Colonic mucosa (tissue), 4 donors: ENCODE measurements at regions not wholly inside any gene's neighbourhood (a gene's known extent, or its start where the extent isn't known, plus 50 kb on each side); places are given as distances from the start of the nearest gene placed in this dataset.
"Not testable (repeated sequence)": the region's sequence is repeated elsewhere in the genome, so short reads cannot be mapped to it uniquely, and the experiment has no call there.

Source experiments
- DNase-seq: peaks from one replicate; pipeline ENCODE4 v3.0.0-alpha.2; 2020
- H3K27ac ChIP-seq: fragments of 200-600 bp; one replicate; pipeline ENCODE4 v1.8.0; 2021
- H3K27me3 ChIP-seq: fragments of 200-600 bp; one replicate; pipeline ENCODE4 v1.8.0; 2021
- H3K36me3 ChIP-seq: fragments of 200-600 bp; one replicate; pipeline ENCODE4 v1.8.0; 2021
- H3K4me1 ChIP-seq: fragments of 200-600 bp; one replicate; pipeline ENCODE4 v1.8.0; 2021; ENCODE audit warnings: mild to moderate bottlenecking
- H3K4me3 ChIP-seq: fragments of 200-600 bp; one replicate; pipeline ENCODE4 v1.8.0; 2021
- H3K9ac ChIP-seq, 2 donors: one replicate each; pipeline ENCODE4 v1.7.0; 2013; ENCODE audit warnings: control low read depth in 2 of 2, low read depth in 2 of 2, low read length in 2 of 2
- H3K9me3 ChIP-seq: fragments of 200-600 bp; one replicate; pipeline ENCODE4 v1.8.0; 2021
- intact Hi-C: fragments of 100-400 bp; cut with DNase I; formaldehyde crosslinking; loops from one replicate; pipeline ENCODE4 v1.14.1; 2022
- TF ChIP-seq, protein P1 (sequence below): fragments of 200-600 bp; IDR thresholded peaks from one replicate; pipeline ENCODE4 v1.8.0; 2022; ENCODE audit warnings: antibody characterized with exemption, mild to moderate bottlenecking
- donor health status: healthy.
- donor health status: DM: no; HTN: no; CAD: no.
- donor health status: DM: no; HTN: no; CAD: no.

DNA sequence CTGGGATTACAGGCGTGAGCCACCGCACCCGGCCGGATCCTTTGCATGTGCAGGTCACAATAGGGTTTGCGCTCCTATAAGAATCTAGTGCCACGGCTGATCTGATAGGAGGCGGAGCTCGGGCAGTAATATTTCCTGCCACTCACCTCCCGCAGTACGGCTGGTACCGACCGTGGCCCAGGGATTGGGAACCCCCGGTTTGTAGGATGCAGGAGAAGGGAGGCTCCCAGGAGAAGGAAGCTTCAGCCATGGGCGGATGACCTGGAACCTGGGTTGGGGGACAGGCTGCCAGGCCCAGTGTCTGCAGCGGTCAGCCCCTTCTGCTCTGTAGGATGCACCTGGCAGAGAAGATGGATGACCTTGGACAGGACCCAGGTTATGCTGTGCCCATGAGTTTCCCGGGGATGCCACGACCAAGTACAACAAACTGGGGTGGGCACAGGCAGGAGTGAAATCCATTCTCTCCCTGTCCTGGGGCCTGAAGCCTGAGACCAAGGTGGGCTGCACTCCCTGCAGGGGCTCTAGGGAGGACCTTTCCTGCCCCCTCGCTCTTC lies 818.9 kb downstream of the BRD1 start:
- peak; percentile 12 for DNase-seq
- no peak overlapping the region for H3K27ac ChIP-seq

DNA sequence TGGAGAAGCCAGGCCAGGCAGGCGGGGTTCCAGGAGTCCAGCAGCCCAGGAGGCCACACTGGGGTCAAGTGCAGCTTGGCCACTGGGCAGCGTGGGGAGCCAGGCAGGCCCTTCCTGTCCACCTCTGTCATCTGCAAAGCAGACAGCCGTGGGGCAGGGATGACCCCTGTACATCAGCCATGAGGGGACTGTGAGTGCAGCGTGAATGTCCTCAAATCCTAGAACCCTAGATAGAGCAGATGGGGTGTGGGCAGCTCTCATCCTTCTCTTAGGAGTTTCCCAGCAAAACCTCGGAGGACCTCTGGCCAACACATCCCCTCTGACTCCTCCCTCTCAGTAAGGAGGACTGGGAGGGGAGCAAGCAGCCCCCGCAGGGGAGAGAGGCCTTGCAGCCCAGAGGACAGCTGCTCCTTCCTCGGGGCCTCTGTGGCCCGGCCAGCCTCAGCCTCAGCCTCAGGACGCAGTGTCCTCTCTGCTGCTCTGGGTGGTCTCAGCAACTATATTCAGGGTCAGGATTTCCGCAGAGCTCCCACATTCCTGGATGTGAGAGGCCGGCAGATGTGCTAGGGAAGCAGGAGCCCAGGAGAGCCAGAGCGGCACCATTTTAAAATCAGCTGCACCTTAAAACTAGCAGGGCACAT lies 820.5 kb downstream of the BRD1 start:
- no peaks in the 10 kb centered on the region for H3K4me1 ChIP-seq
- no peak overlapping the region for H3K9ac ChIP-seq
- no peaks in the 10 kb centered on the region for H3K27me3 ChIP-seq
- intact Hi-C loops = no loop called here
- no peaks in the 10 kb centered on the region for H3K36me3 ChIP-seq
- peak; percentile 12 for DNase-seq
- TF ChIP-seq, protein P1, sequence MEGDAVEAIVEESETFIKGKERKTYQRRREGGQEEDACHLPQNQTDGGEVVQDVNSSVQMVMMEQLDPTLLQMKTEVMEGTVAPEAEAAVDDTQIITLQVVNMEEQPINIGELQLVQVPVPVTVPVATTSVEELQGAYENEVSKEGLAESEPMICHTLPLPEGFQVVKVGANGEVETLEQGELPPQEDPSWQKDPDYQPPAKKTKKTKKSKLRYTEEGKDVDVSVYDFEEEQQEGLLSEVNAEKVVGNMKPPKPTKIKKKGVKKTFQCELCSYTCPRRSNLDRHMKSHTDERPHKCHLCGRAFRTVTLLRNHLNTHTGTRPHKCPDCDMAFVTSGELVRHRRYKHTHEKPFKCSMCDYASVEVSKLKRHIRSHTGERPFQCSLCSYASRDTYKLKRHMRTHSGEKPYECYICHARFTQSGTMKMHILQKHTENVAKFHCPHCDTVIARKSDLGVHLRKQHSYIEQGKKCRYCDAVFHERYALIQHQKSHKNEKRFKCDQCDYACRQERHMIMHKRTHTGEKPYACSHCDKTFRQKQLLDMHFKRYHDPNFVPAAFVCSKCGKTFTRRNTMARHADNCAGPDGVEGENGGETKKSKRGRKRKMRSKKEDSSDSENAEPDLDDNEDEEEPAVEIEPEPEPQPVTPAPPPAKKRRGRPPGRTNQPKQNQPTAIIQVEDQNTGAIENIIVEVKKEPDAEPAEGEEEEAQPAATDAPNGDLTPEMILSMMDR = no peak
- no peak overlapping the region for H3K4me3 ChIP-seq
- H3K27ac ChIP-seq = no peak overlapping the region
- H3K9me3 ChIP-seq = no peaks in the 10 kb centered on the region

More for the DNA sequence above, 818.9 kb downstream of the BRD1 start:
- Histone ChIP-seq H3K27me3 (no peaks in the 10 kb centered on the region), H3K9me3 (no peaks in the 10 kb centered on the region), H3K9ac (no peak overlapping the region), H3K4me1 (no peaks in the 10 kb centered on the region), H3K4me3 (no peak overlapping the region), H3K36me3 (no peaks in the 10 kb centered on the region)
- TF ChIP-seq, protein P1 = no peak
- intact Hi-C loops = no loop called here

DNA sequence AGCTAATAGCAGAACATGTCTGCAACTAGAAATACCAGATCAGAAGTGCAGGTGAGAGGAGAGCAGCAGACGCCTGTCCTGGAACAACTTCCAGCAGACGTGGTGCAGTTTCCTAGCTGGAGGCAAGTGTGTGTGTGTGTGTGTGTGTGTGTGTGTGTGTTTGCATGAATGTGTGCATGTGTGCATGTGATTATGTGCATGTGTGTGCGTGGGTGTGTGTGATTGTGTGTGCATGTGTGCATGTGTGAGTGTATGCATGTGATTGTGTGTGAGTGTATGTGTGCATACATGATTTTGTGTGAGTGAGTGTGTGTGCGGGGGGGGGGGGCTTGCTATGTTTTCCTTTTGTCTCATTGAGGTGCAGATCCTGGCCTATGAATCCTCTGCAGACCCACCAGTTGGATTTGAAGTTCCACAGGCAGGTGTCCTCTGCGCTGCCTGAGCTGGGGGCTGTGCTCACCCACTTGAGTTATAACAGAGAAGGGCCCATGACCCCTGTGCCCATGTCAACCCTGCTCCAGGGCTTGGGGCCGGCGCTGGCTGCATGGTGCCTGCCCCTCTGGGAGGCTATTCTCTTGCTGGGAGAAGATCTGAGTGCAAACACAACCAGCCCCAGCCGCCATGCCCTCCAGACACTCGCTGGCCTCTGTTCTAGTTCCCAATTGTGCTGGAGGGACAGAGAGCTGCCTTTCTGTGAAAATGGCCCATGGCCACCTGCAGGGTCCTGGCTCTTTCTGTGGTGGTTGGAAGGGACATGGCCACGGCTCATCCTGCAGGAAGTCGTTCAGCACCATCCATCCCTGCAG lies 821.3 kb downstream of the BRD1 start:
- no peaks in the 10 kb centered on the region for H3K36me3 ChIP-seq
- H3K4me1 ChIP-seq = no peaks in the 10 kb centered on the region
- no peak for DNase-seq
- no peak overlapping the region for H3K4me3 ChIP-seq
- TF ChIP-seq, protein P1 = no peak
- H3K9ac ChIP-seq = no peak overlapping the region
- no peaks in the 10 kb centered on the region for H3K9me3 ChIP-seq
- intact Hi-C loops = no loop called here
- no peak overlapping the region for H3K27ac ChIP-seq
- no peaks in the 10 kb centered on the region for H3K27me3 ChIP-seq

DNA sequence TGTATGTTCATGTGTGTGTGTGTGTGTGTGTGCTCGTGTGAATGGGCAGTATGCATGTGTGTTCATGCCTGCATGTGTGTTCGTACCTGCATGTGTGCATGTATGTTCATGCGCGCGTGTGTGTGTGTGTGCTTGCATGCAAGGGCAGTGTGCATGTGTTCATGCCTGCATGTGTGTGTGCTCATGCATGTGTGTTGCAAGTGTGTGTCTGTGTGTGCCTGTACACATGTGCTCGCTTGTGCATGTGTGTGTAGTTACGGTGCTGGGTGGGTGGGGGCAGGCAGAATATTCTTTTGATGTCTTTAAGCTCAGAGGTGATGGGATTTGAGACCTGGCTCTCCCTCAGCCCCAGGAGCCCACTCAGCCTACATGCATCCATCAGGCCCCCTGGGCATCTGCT lies 822.1 kb downstream of the BRD1 start:
- Histone ChIP-seq H3K4me1 (no peaks in the 10 kb centered on the region), H3K9ac (no peak overlapping the region), H3K36me3 (no peaks in the 10 kb centered on the region), H3K27ac (no peak overlapping the region), H3K9me3 (no peaks in the 10 kb centered on the region), H3K4me3 (no peak overlapping the region), H3K27me3 (no peaks in the 10 kb centered on the region)
- TF ChIP-seq, protein P1 = no peak
- intact Hi-C loops = no loop called here
- peak; percentile 9 for DNase-seq

DNA sequence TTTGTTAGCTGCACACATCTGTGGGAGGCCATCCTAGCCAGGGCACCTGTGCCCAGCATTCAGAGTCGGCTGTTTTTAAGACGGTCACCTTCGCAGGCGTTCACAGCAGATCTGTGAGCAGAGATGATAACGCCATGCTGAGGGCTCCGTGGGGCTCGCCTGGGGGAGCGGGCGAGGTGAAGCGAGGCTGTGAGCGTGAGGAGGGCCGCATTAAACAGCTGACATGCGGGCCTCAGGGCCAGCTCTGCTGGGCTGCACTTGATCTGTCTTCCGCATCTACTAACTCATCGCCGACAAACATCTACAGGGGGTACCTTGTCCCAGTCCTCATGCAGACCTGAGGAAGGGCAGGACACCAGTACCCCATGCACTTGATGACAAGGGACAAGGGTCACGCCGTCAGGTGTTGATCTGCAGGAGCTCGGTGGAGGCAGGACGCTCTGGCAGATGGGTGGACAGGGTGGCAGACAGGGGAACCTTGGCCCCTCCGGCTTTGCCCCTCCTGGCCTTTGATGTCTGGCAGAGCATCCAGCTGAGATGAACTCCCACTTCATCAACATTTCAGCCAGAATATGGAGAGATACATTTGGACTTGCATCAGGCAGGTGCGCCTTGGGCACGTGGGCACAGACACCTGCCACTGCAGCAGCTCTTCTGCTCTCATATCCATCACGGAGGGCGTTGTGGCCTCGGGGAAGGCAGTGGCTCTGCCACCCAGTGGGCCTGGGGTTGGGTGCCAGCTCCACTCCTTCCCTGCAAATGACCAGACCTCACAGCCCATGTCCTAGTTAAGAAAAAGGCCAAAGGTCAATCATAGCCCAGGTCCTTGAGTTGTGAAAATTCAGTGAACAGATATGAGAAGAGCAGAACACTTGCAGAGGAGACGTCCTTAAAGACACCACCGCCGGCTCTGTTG lies 822.9 kb downstream of the BRD1 start:
- no peak overlapping the region for H3K27ac ChIP-seq
- intact Hi-C loops = no loop called here
- H3K4me1 ChIP-seq = no peaks in the 10 kb centered on the region
- no peaks in the 10 kb centered on the region for H3K27me3 ChIP-seq
- H3K9me3 ChIP-seq = no peaks in the 10 kb centered on the region
- no peaks in the 10 kb centered on the region for H3K36me3 ChIP-seq
- TF ChIP-seq, protein P1 = no peak
- no peak overlapping the region for H3K9ac ChIP-seq
- no peak overlapping the region for H3K4me3 ChIP-seq
- DNase-seq = peak; percentile 7

DNA sequence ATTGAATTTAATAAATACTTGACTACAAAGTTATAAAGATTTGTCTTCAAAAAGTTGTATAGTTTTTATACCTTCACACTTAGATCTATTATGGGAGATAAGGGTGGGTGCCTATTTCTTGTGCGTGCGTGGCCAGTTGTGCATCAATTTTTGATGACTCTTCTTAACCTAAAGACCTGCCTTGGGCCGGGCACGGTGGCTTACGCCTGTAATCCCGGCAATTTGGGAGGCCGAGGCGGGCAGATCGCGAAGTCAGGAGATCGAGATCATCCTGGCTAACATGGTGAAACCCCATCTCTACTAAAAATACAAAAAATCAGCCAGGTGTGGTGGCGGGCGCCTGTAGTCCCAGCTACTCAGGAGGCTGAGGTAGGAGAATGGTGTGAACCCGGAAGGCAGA lies 830.1 kb downstream of the BRD1 start:
- H3K27me3 ChIP-seq, H3K36me3 ChIP-seq, H3K9ac ChIP-seq, H3K4me1 ChIP-seq, H3K27ac ChIP-seq, H3K9me3 ChIP-seq, H3K4me3 ChIP-seq, DNase-seq, intact Hi-C loops: not testable (repeated sequence)
